Loucy (cell line): ENCODE measurements at regions not wholly inside any gene's neighbourhood (a gene's known extent, or its start where the extent isn't known, plus 50 kb on each side); places are given as distances from the start of the nearest gene placed in this dataset.

Experiments
- EZH2phosphoT487 ChIP-seq: fragments of 200-600 bp; IDR thresholded peaks from 2 replicates; pipeline ENCODE4 v1.6.1; 2018; ENCODE audit warnings: antibody characterized with exemption, mild to moderate bottlenecking, moderate library complexity, borderline replicate concordance
- TF ChIP-seq, protein P1 (sequence below): fragments of 200-600 bp; sonication (generic); conservative IDR thresholded peaks from 2 replicates; pipeline ENCODE4 v1.5.1; 2014; ENCODE audit warnings: mild to moderate bottlenecking, antibody characterized with exemption, low read length

DNA sequence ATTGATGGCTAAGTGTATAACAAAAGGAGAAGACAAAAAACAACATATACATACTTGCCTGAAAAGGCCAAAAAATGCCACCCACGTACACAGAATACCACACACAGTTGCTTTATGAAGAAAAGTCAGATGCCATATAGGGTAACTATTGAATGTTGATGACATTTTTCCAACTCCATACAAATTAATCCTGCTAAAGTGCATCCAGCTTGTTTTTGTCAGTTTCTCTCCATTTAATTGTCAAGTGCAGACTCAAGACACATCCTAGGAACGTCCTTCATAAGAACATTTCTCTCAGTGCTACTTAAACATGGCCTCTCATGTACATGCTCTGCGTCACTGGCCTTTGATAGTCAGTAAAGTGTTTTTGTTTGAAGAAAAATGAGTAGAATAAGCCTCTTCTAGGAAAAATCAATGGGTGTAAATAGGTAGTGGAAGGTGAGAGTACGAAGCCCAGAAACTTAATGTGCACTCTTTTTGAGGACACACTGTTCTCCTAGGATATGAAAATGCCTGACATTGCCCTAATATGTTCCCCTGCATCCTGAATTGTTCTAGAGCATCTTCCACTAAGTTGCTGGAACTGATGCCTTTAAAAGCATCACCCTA, 267.4 kb upstream of the ATP11B start:
- TF ChIP-seq, protein P1, sequence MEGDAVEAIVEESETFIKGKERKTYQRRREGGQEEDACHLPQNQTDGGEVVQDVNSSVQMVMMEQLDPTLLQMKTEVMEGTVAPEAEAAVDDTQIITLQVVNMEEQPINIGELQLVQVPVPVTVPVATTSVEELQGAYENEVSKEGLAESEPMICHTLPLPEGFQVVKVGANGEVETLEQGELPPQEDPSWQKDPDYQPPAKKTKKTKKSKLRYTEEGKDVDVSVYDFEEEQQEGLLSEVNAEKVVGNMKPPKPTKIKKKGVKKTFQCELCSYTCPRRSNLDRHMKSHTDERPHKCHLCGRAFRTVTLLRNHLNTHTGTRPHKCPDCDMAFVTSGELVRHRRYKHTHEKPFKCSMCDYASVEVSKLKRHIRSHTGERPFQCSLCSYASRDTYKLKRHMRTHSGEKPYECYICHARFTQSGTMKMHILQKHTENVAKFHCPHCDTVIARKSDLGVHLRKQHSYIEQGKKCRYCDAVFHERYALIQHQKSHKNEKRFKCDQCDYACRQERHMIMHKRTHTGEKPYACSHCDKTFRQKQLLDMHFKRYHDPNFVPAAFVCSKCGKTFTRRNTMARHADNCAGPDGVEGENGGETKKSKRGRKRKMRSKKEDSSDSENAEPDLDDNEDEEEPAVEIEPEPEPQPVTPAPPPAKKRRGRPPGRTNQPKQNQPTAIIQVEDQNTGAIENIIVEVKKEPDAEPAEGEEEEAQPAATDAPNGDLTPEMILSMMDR = no peak
- TF ChIP-seq EZH2phosphoT487 = no peak
